ENCODE measurements at regions not wholly inside any gene's neighbourhood (a gene's known extent, or its start where the extent isn't known, plus 50 kb on each side); places are given as distances from the start of the nearest gene placed in this dataset.
A peak's percentile ranks its signal among the peaks of the same experiment; 100 is the strongest.

DNA sequence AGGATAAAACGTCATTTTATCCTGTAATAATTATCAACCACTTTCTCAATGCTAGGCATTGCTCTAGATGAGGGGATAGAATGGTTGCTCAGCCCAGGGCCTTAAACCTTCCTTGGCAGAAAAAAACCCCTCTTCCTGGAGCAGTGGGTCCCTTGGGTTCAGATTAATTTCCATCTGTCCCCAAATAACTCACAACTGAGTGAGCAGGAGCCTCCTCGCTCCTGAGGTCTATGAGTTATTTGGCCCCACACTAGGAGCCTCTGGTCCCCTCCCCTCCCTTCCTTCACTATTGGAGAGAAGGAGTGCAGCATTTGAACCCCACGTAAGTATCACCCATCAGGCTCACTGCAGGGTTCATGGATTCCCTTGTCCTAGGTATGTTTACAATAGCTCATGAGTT lies 157.5 kb upstream of the FHL2 start:
- TF ChIP-seq RAD21 (IDR thresholded peaks at IDR 0.05; ENCODE audit: low read depth) (no peak), EGR1 (IDR thresholded peaks at IDR 0.05) (no peak)
- TF ChIP-seq, protein P1, sequence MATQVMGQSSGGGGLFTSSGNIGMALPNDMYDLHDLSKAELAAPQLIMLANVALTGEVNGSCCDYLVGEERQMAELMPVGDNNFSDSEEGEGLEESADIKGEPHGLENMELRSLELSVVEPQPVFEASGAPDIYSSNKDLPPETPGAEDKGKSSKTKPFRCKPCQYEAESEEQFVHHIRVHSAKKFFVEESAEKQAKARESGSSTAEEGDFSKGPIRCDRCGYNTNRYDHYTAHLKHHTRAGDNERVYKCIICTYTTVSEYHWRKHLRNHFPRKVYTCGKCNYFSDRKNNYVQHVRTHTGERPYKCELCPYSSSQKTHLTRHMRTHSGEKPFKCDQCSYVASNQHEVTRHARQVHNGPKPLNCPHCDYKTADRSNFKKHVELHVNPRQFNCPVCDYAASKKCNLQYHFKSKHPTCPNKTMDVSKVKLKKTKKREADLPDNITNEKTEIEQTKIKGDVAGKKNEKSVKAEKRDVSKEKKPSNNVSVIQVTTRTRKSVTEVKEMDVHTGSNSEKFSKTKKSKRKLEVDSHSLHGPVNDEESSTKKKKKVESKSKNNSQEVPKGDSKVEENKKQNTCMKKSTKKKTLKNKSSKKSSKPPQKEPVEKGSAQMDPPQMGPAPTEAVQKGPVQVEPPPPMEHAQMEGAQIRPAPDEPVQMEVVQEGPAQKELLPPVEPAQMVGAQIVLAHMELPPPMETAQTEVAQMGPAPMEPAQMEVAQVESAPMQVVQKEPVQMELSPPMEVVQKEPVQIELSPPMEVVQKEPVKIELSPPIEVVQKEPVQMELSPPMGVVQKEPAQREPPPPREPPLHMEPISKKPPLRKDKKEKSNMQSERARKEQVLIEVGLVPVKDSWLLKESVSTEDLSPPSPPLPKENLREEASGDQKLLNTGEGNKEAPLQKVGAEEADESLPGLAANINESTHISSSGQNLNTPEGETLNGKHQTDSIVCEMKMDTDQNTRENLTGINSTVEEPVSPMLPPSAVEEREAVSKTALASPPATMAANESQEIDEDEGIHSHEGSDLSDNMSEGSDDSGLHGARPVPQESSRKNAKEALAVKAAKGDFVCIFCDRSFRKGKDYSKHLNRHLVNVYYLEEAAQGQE (IDR thresholded peaks at IDR 0.05; ENCODE audit: low read depth), result no peak

DNA sequence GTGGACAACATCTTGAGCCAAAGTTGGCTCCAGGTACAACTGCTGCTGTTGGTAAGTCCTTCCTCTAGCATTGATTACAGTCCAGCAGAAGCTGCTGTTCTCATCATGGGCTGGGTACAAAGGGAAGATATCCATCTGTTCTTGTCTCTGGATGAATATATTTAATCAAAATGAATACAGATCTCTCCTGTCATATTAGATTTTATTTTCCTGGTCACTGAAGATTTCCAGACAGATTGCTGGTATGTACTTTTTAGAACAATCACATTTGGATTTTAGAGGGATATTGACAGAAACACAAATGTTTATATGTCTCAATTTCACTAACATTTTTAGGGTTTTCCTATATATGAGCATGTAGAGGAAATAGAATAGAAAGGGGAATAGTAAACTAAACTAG lies 155.4 kb upstream of the FHL2 start:
- TF ChIP-seq USF1 (IDR thresholded peaks at IDR 0.05) (no peak), CEBPB (IDR thresholded peaks at IDR 0.05) (no peak), NFIC (IDR thresholded peaks at IDR 0.05) (no peak), FOXM1 (IDR thresholded peaks at IDR 0.05; ENCODE audit: borderline replicate concordance, low read depth) (no peak)

GRCh38 chr2:105553538-105554196 lies 154.8 kb upstream of the FHL2 start:
- TF ChIP-seq CREB1 (IDR thresholded peaks at IDR 0.05; ENCODE audit: low read depth) (no peak), EP300 (IDR thresholded peaks at IDR 0.05; ENCODE audit: borderline replicate concordance) (no peak), YY1 (IDR thresholded peaks at IDR 0.05; ENCODE audit: low read depth) (no peak), TCF12 (IDR thresholded peaks at IDR 0.05; ENCODE audit: low read depth) (0 out of 2 replicates have a peak, but pooled peaks have one; percentile 37), TEAD4 (IDR thresholded peaks at IDR 0.05) (peak; percentile 64; the same call in 1 of the 2 replicates), FOXM1 (IDR thresholded peaks at IDR 0.05; ENCODE audit: borderline replicate concordance, low read depth) (no peak)

DNA sequence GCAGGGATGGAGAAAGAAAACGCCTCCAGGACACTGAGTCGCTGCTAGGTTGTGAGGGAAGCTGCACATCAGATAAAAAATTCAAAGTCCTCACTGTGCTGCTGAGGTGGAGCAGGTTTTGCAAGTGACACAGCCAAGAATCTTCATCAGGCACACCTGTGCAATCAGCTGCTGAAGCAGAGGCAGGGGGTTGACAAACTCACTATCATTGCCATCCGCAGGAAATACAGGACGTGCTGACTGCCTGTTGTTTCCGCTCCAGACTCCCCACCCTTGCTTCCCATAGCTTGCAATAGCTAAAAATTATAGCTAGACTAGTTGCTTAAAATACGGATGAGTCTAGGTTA lies 147.8 kb upstream of the FHL2 start:
- TF ChIP-seq TEAD4 (IDR thresholded peaks at IDR 0.05) (no peak), EP300 (IDR thresholded peaks at IDR 0.05; ENCODE audit: borderline replicate concordance) (no peak), NFIC (IDR thresholded peaks at IDR 0.05) (no peak), FOXM1 (IDR thresholded peaks at IDR 0.05; ENCODE audit: borderline replicate concordance, low read depth) (no peak), YY1 (IDR thresholded peaks at IDR 0.05; ENCODE audit: low read depth) (no peak), TAF1 (IDR thresholded peaks at IDR 0.05; ENCODE audit: low read depth) (no peak), TCF12 (IDR thresholded peaks at IDR 0.05; ENCODE audit: low read depth) (no peak), CREB1 (IDR thresholded peaks at IDR 0.05; ENCODE audit: low read depth) (no peak), ZBTB7A (IDR thresholded peaks at IDR 0.05; ENCODE audit: low read depth) (no peak), CEBPB (IDR thresholded peaks at IDR 0.05) (no peak), USF1 (IDR thresholded peaks at IDR 0.05) (no peak), RAD21 (IDR thresholded peaks at IDR 0.05; ENCODE audit: low read depth) (no peak), EGR1 (IDR thresholded peaks at IDR 0.05) (no peak)
- TF ChIP-seq, protein P1 (IDR thresholded peaks at IDR 0.05; ENCODE audit: low read depth), result no peak
- TF ChIP-seq, protein P2, sequence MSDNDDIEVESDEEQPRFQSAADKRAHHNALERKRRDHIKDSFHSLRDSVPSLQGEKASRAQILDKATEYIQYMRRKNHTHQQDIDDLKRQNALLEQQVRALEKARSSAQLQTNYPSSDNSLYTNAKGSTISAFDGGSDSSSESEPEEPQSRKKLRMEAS (IDR thresholded peaks at IDR 0.05), result no peak

GRCh38 chr2:105545730-105546627 lies 147.1 kb upstream of the FHL2 start:
- TF ChIP-seq RAD21 (IDR thresholded peaks at IDR 0.05; ENCODE audit: low read depth), result peak; percentile 76
- TF ChIP-seq, protein P2 (IDR thresholded peaks at IDR 0.05), result no peak

- TF ChIP-seq RAD21 (IDR thresholded peaks at IDR 0.05; ENCODE audit: low read depth) (no peak), TAF1 (IDR thresholded peaks at IDR 0.05; ENCODE audit: low read depth) (no peak), CREB1 (IDR thresholded peaks at IDR 0.05; ENCODE audit: low read depth) (no peak), YY1 (IDR thresholded peaks at IDR 0.05; ENCODE audit: low read depth) (no peak), ZBTB7A (IDR thresholded peaks at IDR 0.05; ENCODE audit: low read depth) (no peak), FOXM1 (IDR thresholded peaks at IDR 0.05; ENCODE audit: borderline replicate concordance, low read depth) (no peak), NFIC (IDR thresholded peaks at IDR 0.05) (no peak), EGR1 (IDR thresholded peaks at IDR 0.05) (no peak), CEBPB (IDR thresholded peaks at IDR 0.05) (no peak), EP300 (IDR thresholded peaks at IDR 0.05; ENCODE audit: borderline replicate concordance) (no peak), TCF12 (IDR thresholded peaks at IDR 0.05; ENCODE audit: low read depth) (no peak), TEAD4 (IDR thresholded peaks at IDR 0.05) (no peak), USF1 (IDR thresholded peaks at IDR 0.05) (no peak)
- TF ChIP-seq, protein P1 (IDR thresholded peaks at IDR 0.05; ENCODE audit: low read depth), result no peak
- TF ChIP-seq, protein P2 (IDR thresholded peaks at IDR 0.05), result no peak
Observed at GRCh38 chr2:105544591-105545377, 145.9 kb upstream of the FHL2 start.
